ENCODE measurements at regions not wholly inside any gene's neighbourhood (a gene's known extent, or its start where the extent isn't known, plus 50 kb on each side); places are given as distances from the start of the nearest gene placed in this dataset.

DNA sequence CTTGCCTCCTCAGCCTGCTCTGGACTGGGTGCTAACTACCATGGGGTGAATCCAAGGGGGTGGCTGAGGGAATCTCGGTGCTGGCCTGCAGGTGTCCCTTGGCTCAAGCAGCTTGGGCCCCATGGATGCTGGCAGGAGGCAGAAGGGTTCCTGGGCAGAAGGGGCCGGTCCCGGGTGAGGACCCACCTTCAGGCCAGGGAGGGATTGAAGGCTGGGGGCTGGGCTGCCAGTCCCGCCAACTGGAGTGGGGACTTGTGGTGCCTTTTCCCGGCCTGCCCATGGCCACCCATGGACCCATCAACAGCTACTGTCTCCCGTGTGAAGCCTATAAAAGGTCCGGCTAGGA is 550.1 kb downstream of the SLC6A15 start:
- TF ChIP-seq TP53 (CRISPR knock-in tag; IDR thresholded peaks at IDR 0.05) = no peak
- TF ChIP-seq FOXS1 (CRISPR knock-in tag; IDR thresholded peaks at IDR 0.05) = no peak
- TF ChIP-seq, protein P1, sequence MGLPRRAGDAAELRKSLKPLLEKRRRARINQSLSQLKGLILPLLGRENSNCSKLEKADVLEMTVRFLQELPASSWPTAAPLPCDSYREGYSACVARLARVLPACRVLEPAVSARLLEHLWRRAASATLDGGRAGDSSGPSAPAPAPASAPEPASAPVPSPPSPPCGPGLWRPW (IDR thresholded peaks at IDR 0.05) = no peak

All from A549 (cell line).